NCI-H345 (cell line): ENCODE measurements at regions not wholly inside any gene's neighbourhood (a gene's known extent, or its start where the extent isn't known, plus 50 kb on each side); places are given as distances from the start of the nearest gene placed in this dataset.

Experiments
- DNase-seq: peaks from one replicate; lab custom pipeline; 2025; lab: John Stamatoyannopoulos, UW

- DNase-seq: no peak
Measured at GRCh38 chr5:59956130-59956783, 62.7 kb upstream of the PDE4D start.

DNA sequence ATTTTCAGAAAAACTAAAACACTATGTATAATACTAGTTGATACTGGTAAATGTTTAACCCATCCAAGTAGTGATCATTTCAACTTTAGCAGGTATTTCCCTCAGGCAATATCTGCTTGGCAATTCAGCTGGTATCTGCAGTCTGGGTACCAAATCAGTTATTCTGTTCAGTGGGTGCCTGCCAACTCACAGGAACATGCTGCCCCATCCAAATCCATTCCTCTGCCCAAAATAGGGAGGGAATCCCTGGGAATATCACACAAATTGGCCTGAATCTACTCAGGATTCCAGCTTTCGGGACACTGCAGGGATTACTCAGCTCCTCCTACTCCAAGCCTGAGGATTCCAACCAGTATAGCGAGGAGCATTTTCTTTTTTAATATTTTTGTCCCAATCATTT lies 61.7 kb upstream of the PDE4D start:
- DNase-seq: no peak

GRCh38 chr5:59943452-59944113 lies 50.1 kb upstream of the PDE4D start:
- DNase-seq: no peak
